GM12878 (cell line): ENCODE measurements at regions not wholly inside any gene's neighbourhood (a gene's known extent, or its start where the extent isn't known, plus 50 kb on each side); places are given as distances from the start of the nearest gene placed in this dataset.

Source experiments
- ATAC-seq: fragments of 200-7000 bp; cut with Tn5 transposase; 3 replicates; pipeline ENCODE4 v1.9.1; 2020; ENCODE audit warnings: mild to moderate bottlenecking, moderate library complexity
- BruUV-seq: library from RNA; stranded (reverse); fragments of 400-500 nt; replicated peaks from 2 replicates; lab custom pipeline; 2021; lab: Mats Ljungman, UMichigan
- CTCF ChIA-PET: fragments of 300-600 bp; sonication (Branson Sonifier 250); formaldehyde crosslinking; extraction: SDS; loops from one replicate; lab custom pipeline; 2021; ENCODE audit warnings: inconsistent platforms; lab: Yijun Ruan, JAX
- POLR2A ChIA-PET: fragments of 350-600 bp; formaldehyde crosslinking; extraction: SDS; loops from one replicate; lab custom pipeline; 2021; ENCODE audit warnings: inconsistent platforms; lab: Charles Lee
- RAD21 ChIA-PET: fragments of 300-600 bp; sonication (Branson Sonifier 250); formaldehyde crosslinking; loops from one replicate; lab custom pipeline; 2023; ENCODE audit warnings: antibody characterized with exemption; ENCODE audit not compliant: unreplicated experiment; lab: Charles Lee
- SMC1A ChIA-PET: fragments of 300-600 bp; sonication (Branson Sonifier 250); formaldehyde crosslinking; loops from one replicate; lab custom pipeline; 2023; ENCODE audit not compliant: unreplicated experiment, uncharacterized antibody; lab: Charles Lee
- DNase-seq: peaks from one replicate; pipeline ENCODE4 v3.0.0-alpha.2; 2011; ENCODE audit warnings: low read depth, low spot score
- FAIRE-seq: peaks from 3 replicates; lab custom pipeline; 2011; peaks lifted over from hg19 to GRCh38; lab: Jason Lieb, UNC
- H2AFZ ChIP-seq: 2 replicates; pipeline ENCODE4 v1.6.0; 2011; ENCODE audit warnings: low read depth, low read length, control low read depth; ENCODE audit not compliant: control insufficient read depth
- H3K27ac ChIP-seq: 2 replicates; pipeline ENCODE4 v1.5.1; 2011; ENCODE audit warnings: control low read depth; ENCODE audit not compliant: control insufficient read depth, insufficient read depth
- H3K27me3 ChIP-seq, 2 experiments: replicated peaks in 1 of 2; 2 replicates each; pipeline versions ENCODE4 v1.6.0 to v1.6.1; 2011; ENCODE audit warnings: low read length in 1 of 2; ENCODE audit not compliant: control insufficient read depth in 2 of 2, insufficient read depth in 2 of 2
- H3K36me3 ChIP-seq, 2 experiments: 2 replicates each; pipeline ENCODE4 v1.5.1; 2011; ENCODE audit warnings: low read length in 1 of 2; ENCODE audit not compliant: control insufficient read depth in 2 of 2, insufficient read depth in 2 of 2
- H3K4me1 ChIP-seq: 2 replicates; pipeline ENCODE4 v1.6.1; 2011; ENCODE audit warnings: mild to moderate bottlenecking, low read length, moderate library complexity, mixed read lengths; ENCODE audit not compliant: control insufficient read depth, insufficient read depth
- H3K4me2 ChIP-seq: 2 replicates; pipeline ENCODE4 v1.6.0; 2011; ENCODE audit warnings: control low read depth; ENCODE audit not compliant: control insufficient read depth, insufficient read depth
- H3K4me3 ChIP-seq: fragments of 200-600 bp; sonication (generic); 2 replicates; pipeline ENCODE4 v1.5.1; 2016
- H3K79me2 ChIP-seq: 2 replicates; pipeline ENCODE4 v1.6.0; 2011; ENCODE audit warnings: low read length; ENCODE audit not compliant: control insufficient read depth, insufficient read depth
- H3K9ac ChIP-seq: 2 replicates; pipeline ENCODE4 v1.8.0; 2011; ENCODE audit warnings: low read length, control low read depth, mixed read lengths; ENCODE audit not compliant: control insufficient read depth, insufficient read depth
- H3K9me3 ChIP-seq: replicated peaks from 3 replicates; pipeline ENCODE4 v1.5.1; 2011; ENCODE audit warnings: mild to moderate bottlenecking, low read length; ENCODE audit not compliant: control insufficient read depth, insufficient read depth
- H4K20me1 ChIP-seq: 2 replicates; pipeline ENCODE4 v1.6.0; 2011; ENCODE audit not compliant: control insufficient read depth, insufficient read depth
- BACH1 ChIP-seq: fragments of 450-650 bp; IDR thresholded peaks from 2 replicates; pipeline ENCODE4 v1.6.1; 2017; ENCODE audit warnings: mild to moderate bottlenecking, borderline replicate concordance
- CBX5 ChIP-seq: sonication (generic); IDR thresholded peaks from 2 replicates; pipeline ENCODE4 v1.6.1; 2016; ENCODE audit warnings: low read depth, moderate library complexity, mild to moderate bottlenecking, inconsistent platforms
- EGR1 ChIP-seq, 2 experiments: IDR thresholded peaks; 1 replicate in 1 of 2; 2 replicates in 1 of 2; pipeline ENCODE4 v1.6.1; 2011 to 2012; ENCODE audit warnings: low read depth in 2 of 2, low read length in 2 of 2, borderline replicate concordance in 1 of 2, mild to moderate bottlenecking in 1 of 2, moderate library complexity in 1 of 2
- GABPA ChIP-seq: IDR thresholded peaks from 2 replicates; pipeline ENCODE4 v1.6.1; 2014; ENCODE audit warnings: antibody characterized with exemption, low read depth, mild to moderate bottlenecking, inconsistent platforms
- HDAC2 ChIP-seq: fragments of 200-600 bp; sonication (generic); IDR thresholded peaks from 2 replicates; pipeline ENCODE4 v1.6.1; 2017
- JUND ChIP-seq: IDR thresholded peaks from 2 replicates; pipeline ENCODE4 v1.6.1; 2012; ENCODE audit warnings: low read depth, mild to moderate bottlenecking, low read length, improper control_type of control experiment, moderate library complexity
- RAD21 ChIP-seq: IDR thresholded peaks from 2 replicates; pipeline ENCODE4 v1.6.1; 2011; ENCODE audit warnings: mild to moderate bottlenecking, low read depth, low read length, moderate library complexity; ENCODE audit not compliant: insufficient read depth
- SPI1 ChIP-seq: IDR thresholded peaks from 2 replicates; pipeline ENCODE4 v1.6.1; 2011; ENCODE audit warnings: low read depth, mild to moderate bottlenecking, low read length, moderate library complexity, borderline replicate concordance; ENCODE audit not compliant: insufficient read depth
- YY1 ChIP-seq: IDR thresholded peaks from 2 replicates; pipeline ENCODE4 v1.6.1; 2011; ENCODE audit warnings: low read depth, mild to moderate bottlenecking, low read length
- WGBS: methylation state at CpG from one replicate; pipeline ENCODE4 v1.1.6; 2016; ENCODE audit warnings: low lambda C conversion rate; ENCODE audit not compliant: insufficient replicate concordance, insufficient coverage; ENCODE audit errors: missing lambda C conversion rate; 5-methylcytosine and 5-hydroxymethylcytosine counted together
- in situ Hi-C: fragments of 300-500 bp; cut with MboI; formaldehyde crosslinking; loops from 9 replicates; pipeline ENCODE4 v1.14.3; 2018; ENCODE audit warnings: mixed read lengths
- intact Hi-C: fragments of 100-400 bp; cut with micrococcal nuclease; formaldehyde crosslinking; loops from one replicate; pipeline ENCODE4 v1.14.2; 2022; ENCODE audit not compliant: unreplicated experiment
- TF ChIP-seq, protein P1 (sequence below): IDR thresholded peaks from 2 replicates; pipeline ENCODE4 v1.6.1; 2012; ENCODE audit warnings: low read depth, low read length, improper control_type of control experiment
- TF ChIP-seq, protein P2 (sequence below): fragments of 450-650 bp; formaldehyde crosslinking; IDR thresholded peaks from 2 replicates; pipeline ENCODE4 v1.4.0; 2022; ENCODE audit warnings: mild to moderate bottlenecking, moderate library complexity
- TF ChIP-seq, protein P3 (sequence below): IDR thresholded peaks from 2 replicates; pipeline ENCODE4 v1.6.1; 2012; ENCODE audit warnings: low read depth, low read length, improper control_type of control experiment
- TF ChIP-seq, protein P4 (sequence below): fragments of 450-650 bp; IDR thresholded peaks from 2 replicates; pipeline ENCODE4 v1.6.1; 2016; ENCODE audit warnings: mild to moderate bottlenecking
- TF ChIP-seq, protein P5 (sequence below): IDR thresholded peaks from 2 replicates; pipeline ENCODE4 v1.6.1; 2012; ENCODE audit warnings: mild to moderate bottlenecking, low read depth, low read length

DNA sequence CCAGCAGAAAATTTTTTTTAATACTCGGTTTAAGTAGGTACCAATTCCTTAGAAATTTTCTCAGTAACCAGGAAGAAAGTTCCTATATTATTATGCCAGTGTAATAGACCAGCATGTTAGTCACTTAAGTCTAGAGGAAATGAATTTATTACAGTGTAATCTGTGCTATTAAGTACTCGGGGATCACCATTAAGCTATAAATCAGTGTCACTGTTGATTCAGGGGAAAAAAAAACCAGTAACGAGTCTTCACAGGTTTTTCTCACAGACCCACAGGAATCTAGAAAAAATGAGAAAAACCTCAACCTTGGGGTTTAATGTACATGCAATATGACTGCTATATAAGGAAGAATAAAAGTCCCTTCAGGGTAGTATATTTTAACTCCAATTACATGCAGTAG is 138.3 kb upstream of the IL1RAPL2 start:
- H3K9ac ChIP-seq: no peak overlapping the region
- H3K79me2 ChIP-seq: no peaks in the 10 kb centered on the region
- H3K4me1 ChIP-seq: no peaks in the 10 kb centered on the region
- no peaks in the 10 kb centered on the region for H3K9me3 ChIP-seq
- RAD21 ChIA-PET: no interaction called here
- intact Hi-C loops: no loop called here
- H3K36me3 ChIP-seq: no peaks in the 10 kb centered on the region
- no peak overlapping the region for H3K4me3 ChIP-seq
- SMC1A ChIA-PET: no interaction called here
- BruUV-seq: no TSS peak
- FAIRE-seq (no peak), ATAC-seq (no peak), DNase-seq (no peak)
- in situ Hi-C loops: no loop called here
- H3K4me2 ChIP-seq: no peak overlapping the region
- CTCF ChIA-PET: no interaction called here
- WGBS: 11% methylated on average over 3 of the region's 3 CpGs
- H3K27me3 ChIP-seq: no peaks in the 10 kb centered on the region
- H4K20me1 ChIP-seq: no peaks in the 10 kb centered on the region
- H3K27ac ChIP-seq: no peak overlapping the region
- no peak overlapping the region for H2AFZ ChIP-seq
- POLR2A ChIA-PET: no interaction called here
- TF ChIP-seq HDAC2 (no peak), BACH1 (no peak), EGR1 (IDR thresholded peaks at IDR 0.05; ENCODE audit: borderline replicate concordance in 1 of 2, low read depth in 2 of 2, low read length in 2 of 2) (no peak), GABPA (no peak), CBX5 (no peak), SPI1 (no peak), RAD21 (no peak), YY1 (no peak), JUND (no peak)
- TF ChIP-seq, protein P1, sequence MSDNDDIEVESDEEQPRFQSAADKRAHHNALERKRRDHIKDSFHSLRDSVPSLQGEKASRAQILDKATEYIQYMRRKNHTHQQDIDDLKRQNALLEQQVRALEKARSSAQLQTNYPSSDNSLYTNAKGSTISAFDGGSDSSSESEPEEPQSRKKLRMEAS: no peak
- TF ChIP-seq, protein P2, sequence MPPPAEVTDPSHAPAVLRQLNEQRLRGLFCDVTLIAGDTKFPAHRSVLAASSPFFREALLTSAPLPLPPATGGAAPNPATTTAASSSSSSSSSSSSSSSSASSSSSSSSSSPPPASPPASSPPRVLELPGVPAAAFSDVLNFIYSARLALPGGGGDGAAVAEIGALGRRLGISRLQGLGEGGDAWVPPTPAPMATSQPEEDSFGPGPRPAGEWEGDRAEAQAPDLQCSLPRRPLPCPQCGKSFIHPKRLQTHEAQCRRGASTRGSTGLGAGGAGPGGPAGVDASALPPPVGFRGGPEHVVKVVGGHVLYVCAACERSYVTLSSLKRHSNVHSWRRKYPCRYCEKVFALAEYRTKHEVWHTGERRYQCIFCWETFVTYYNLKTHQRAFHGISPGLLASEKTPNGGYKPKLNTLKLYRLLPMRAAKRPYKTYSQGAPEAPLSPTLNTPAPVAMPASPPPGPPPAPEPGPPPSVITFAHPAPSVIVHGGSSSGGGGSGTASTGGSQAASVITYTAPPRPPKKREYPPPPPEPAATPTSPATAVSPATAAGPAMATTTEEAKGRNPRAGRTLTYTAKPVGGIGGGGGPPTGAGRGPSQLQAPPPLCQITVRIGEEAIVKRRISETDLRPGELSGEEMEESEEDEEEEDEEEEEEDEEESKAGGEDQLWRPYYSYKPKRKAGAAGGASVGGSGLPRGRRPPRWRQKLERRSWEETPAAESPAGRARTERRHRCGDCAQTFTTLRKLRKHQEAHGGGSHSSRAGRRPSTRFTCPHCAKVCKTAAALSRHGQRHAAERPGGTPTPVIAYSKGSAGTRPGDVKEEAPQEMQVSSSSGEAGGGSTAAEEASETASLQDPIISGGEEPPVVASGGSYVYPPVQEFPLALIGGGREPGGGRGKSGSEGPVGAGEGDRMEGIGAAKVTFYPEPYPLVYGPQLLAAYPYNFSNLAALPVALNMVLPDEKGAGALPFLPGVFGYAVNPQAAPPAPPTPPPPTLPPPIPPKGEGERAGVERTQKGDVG (CRISPR knock-in tag): no peak
- TF ChIP-seq, protein P3, sequence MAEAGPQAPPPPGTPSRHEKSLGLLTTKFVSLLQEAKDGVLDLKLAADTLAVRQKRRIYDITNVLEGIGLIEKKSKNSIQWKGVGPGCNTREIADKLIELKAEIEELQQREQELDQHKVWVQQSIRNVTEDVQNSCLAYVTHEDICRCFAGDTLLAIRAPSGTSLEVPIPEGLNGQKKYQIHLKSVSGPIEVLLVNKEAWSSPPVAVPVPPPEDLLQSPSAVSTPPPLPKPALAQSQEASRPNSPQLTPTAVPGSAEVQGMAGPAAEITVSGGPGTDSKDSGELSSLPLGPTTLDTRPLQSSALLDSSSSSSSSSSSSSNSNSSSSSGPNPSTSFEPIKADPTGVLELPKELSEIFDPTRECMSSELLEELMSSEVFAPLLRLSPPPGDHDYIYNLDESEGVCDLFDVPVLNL: no peak
- TF ChIP-seq, protein P4, sequence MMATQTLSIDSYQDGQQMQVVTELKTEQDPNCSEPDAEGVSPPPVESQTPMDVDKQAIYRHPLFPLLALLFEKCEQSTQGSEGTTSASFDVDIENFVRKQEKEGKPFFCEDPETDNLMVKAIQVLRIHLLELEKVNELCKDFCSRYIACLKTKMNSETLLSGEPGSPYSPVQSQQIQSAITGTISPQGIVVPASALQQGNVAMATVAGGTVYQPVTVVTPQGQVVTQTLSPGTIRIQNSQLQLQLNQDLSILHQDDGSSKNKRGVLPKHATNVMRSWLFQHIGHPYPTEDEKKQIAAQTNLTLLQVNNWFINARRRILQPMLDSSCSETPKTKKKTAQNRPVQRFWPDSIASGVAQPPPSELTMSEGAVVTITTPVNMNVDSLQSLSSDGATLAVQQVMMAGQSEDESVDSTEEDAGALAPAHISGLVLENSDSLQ: no peak
- TF ChIP-seq, protein P5, sequence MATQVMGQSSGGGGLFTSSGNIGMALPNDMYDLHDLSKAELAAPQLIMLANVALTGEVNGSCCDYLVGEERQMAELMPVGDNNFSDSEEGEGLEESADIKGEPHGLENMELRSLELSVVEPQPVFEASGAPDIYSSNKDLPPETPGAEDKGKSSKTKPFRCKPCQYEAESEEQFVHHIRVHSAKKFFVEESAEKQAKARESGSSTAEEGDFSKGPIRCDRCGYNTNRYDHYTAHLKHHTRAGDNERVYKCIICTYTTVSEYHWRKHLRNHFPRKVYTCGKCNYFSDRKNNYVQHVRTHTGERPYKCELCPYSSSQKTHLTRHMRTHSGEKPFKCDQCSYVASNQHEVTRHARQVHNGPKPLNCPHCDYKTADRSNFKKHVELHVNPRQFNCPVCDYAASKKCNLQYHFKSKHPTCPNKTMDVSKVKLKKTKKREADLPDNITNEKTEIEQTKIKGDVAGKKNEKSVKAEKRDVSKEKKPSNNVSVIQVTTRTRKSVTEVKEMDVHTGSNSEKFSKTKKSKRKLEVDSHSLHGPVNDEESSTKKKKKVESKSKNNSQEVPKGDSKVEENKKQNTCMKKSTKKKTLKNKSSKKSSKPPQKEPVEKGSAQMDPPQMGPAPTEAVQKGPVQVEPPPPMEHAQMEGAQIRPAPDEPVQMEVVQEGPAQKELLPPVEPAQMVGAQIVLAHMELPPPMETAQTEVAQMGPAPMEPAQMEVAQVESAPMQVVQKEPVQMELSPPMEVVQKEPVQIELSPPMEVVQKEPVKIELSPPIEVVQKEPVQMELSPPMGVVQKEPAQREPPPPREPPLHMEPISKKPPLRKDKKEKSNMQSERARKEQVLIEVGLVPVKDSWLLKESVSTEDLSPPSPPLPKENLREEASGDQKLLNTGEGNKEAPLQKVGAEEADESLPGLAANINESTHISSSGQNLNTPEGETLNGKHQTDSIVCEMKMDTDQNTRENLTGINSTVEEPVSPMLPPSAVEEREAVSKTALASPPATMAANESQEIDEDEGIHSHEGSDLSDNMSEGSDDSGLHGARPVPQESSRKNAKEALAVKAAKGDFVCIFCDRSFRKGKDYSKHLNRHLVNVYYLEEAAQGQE: no peak
